BE2C (cell line): ENCODE measurements at regions not wholly inside any gene's neighbourhood (a gene's known extent, or its start where the extent isn't known, plus 50 kb on each side); places are given as distances from the start of the nearest gene placed in this dataset.

Source experiments
- DNase-seq: peaks from one replicate; pipeline ENCODE4 v3.0.0-alpha.2; 2020
- H3K27me3 ChIP-seq: fragments of 250-450 bp; sonication (Bioruptor Pico); 2 replicates; pipeline ENCODE4 v1.5.1; 2020; ENCODE audit warnings: mild to moderate bottlenecking
- H3K36me3 ChIP-seq: fragments of 250-450 bp; sonication (Bioruptor Pico); 2 replicates; pipeline ENCODE4 v1.5.1; 2020; ENCODE audit warnings: mild to moderate bottlenecking
- H3K4me1 ChIP-seq: fragments of 250-450 bp; sonication (Bioruptor Pico); 2 replicates; pipeline ENCODE4 v1.5.1; 2020
- H3K4me3 ChIP-seq: 2 replicates; pipeline ENCODE4 v1.5.1; 2011; ENCODE audit warnings: low read depth, low read length
- H3K9me3 ChIP-seq: fragments of 250-450 bp; sonication (Bioruptor Pico); 2 replicates; pipeline ENCODE4 v1.5.1; 2020
- CTCF ChIP-seq: IDR thresholded peaks from 2 replicates; pipeline ENCODE4 v1.5.1; 2012; ENCODE audit warnings: mild to moderate bottlenecking, low read depth, low read length

GRCh38 chrX:101774340-101774739, 114.7 kb upstream of the ARMCX2 start:
- no peak for DNase-seq
- H3K4me1 ChIP-seq = no peaks in the 10 kb centered on the region
- H3K36me3 ChIP-seq = no peaks in the 10 kb centered on the region
- no peak for TF ChIP-seq CTCF
- H3K4me3 ChIP-seq = no peak overlapping the region
- no peaks in the 10 kb centered on the region for H3K27me3 ChIP-seq
- no peaks in the 10 kb centered on the region for H3K9me3 ChIP-seq

DNA sequence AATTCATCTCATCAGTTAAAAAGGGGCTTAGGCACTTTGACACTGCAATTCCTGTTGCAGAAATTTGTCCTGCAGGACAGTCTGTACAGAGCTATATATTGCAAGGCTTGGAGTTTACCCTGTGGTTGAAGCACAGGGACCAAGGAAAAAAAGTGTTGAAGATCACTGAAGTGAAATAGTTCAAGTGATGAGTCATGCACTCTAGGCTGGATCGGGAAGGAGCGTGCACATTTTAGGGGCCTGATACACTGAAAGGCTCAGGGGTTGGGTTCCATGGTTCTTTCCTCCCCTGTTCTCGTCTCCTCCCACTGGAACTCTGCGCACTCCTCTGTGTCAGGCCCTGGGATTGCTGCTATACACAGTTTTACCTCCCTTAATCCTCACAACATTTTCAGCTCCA, 104.9 kb upstream of the ARMCX2 start:
- Histone ChIP-seq H3K36me3 (no peaks in the 10 kb centered on the region), H3K27me3 (no peaks in the 10 kb centered on the region), H3K9me3 (no peaks in the 10 kb centered on the region), H3K4me3 (no peak overlapping the region), H3K4me1 (no peaks in the 10 kb centered on the region)
- no peak for TF ChIP-seq CTCF
- no peak for DNase-seq

GRCh38 chrX:101759000-101759399, 99.3 kb upstream of the ARMCX2 start:
- TF ChIP-seq CTCF = peak; percentile 19; the same call in 1 of the 2 replicates
- Histone ChIP-seq H3K36me3 (no peaks in the 10 kb centered on the region), H3K27me3 (no peaks in the 10 kb centered on the region), H3K4me3 (no peak overlapping the region), H3K9me3 (no peaks in the 10 kb centered on the region), H3K4me1 (no peaks in the 10 kb centered on the region)
- peak; percentile 15 for DNase-seq

DNA sequence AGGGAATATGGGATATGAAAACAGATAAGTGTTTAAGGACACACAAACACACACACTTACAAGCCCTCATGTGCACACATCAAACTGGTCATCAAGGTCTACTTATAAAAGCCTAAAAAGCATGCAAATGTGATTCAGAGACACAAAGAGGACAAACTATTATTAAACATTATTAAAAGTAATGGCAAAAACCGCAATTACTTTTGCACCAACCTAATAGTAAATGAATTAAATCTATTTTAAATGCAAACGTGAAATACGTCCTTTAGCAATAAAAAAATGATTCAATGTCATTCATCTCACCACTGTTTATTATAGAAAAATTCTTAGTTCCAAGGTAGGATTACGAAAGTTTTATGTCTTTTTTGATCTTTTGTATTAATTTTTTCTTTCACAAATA, 91.1 kb upstream of the ARMCX2 start:
- DNase-seq = no peak
- H3K9me3 ChIP-seq = no peaks in the 10 kb centered on the region
- no peaks in the 10 kb centered on the region for H3K36me3 ChIP-seq
- no peaks in the 10 kb centered on the region for H3K27me3 ChIP-seq
- TF ChIP-seq CTCF = no peak
- no peaks in the 10 kb centered on the region for H3K4me1 ChIP-seq
- H3K4me3 ChIP-seq = no peak overlapping the region

- DNase-seq = no peak
- TF ChIP-seq CTCF = no peak
- Histone ChIP-seq H3K27me3 (no peaks in the 10 kb centered on the region), H3K4me1 (no peaks in the 10 kb centered on the region), H3K9me3 (no peaks in the 10 kb centered on the region), H3K36me3 (no peaks in the 10 kb centered on the region), H3K4me3 (no peak overlapping the region)
Observed at GRCh38 chrX:101749436-101749835, 89.8 kb upstream of the ARMCX2 start.

- Histone ChIP-seq H3K4me3 (no peak overlapping the region), H3K9me3 (no peaks in the 10 kb centered on the region), H3K4me1 (no peaks in the 10 kb centered on the region), H3K27me3 (no peaks in the 10 kb centered on the region), H3K36me3 (no peaks in the 10 kb centered on the region)
- DNase-seq = no peak
- no peak for TF ChIP-seq CTCF
Observed at GRCh38 chrX:101745046-101745445, 85.4 kb upstream of the ARMCX2 start.
